NOMO-1 treated with DMSO at 0.1 percent for 48 hours (cell line): ENCODE measurements at regions not wholly inside any gene's neighbourhood (a gene's known extent, or its start where the extent isn't known, plus 50 kb on each side); places are given as distances from the start of the nearest gene placed in this dataset.
A peak's percentile ranks its signal among the peaks of the same experiment; 100 is the strongest.

Experiments used
- DNase-seq: peaks from one replicate; lab custom pipeline; 2025; ENCODE audit not compliant: unreplicated experiment; lab: John Stamatoyannopoulos, UW

DNA sequence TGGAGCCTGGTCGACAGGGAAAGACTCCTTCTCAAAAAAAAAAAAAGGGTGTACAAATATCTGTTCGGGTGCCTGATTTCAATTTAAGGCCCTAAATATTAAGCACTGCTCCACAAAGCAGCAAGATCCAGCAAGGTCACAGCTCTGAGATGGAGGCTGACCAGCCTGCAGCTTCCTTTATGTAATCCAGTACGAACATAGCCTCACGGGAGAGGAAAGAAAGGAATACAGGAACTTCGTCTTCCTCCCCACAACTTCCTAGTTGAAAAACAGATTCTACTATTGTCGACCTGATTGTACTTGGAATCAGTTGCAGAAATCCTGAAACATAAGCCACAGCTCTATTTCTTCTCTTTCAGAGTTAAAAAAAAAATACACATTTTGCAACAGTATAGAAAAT, 53.5 kb upstream of the TBC1D9 start:
- no peak for DNase-seq

DNA sequence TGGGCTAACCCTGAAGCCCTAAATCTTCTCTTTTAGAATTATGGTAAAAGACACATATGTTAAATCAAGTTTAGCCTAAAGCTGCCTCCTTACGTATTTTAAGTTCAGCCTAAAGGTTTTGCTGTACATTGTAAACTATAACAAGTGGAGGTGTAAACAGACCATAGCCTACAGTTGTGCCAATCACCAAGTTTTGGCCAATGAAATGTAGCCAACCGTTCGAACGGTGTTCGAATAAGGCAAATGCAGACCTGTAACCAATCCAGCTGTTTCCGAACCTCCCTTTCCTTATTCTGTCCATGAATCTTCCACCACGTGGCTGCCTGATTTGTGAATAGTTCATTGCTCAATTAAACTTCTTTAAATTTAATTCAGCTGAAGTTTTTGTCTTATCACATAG, 52.1 kb upstream of the TBC1D9 start:
- DNase-seq: no peak

DNA sequence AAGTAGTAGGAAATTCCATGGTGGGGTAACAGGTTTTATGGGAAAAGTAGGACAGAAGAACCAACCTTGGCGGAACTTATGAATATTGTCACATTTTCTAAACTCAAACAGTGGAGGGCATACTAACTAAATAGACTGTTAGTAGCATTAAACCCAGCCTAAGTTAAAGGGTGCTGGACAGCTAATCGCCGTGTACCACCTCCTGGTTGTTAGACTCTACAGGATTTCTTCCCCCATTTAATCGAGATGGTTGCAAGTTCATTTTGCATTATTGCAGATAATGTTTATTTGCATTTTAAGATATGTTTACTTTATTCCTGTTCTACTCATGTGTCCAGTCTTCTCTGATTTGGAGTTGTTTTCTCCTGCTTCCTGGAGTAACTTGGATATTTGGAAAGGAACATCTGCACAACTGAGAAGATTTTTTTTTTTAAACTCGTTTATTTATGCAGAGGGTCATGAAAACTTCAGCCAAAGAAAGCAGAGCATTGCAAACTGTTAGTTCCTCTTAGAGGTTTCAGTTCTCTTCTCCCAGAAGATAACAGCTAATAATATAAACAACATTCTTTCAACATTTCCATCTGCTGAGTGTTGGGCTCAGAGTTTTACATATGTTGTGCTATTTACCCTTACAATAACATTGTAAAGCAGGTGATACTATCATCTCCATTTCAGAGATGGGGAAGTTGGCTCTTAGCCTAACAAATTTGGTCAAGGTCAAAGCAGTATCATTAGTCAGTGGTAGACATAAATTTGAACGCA, 51.5 kb upstream of the TBC1D9 start:
- DNase-seq: peak; percentile 91

DNA sequence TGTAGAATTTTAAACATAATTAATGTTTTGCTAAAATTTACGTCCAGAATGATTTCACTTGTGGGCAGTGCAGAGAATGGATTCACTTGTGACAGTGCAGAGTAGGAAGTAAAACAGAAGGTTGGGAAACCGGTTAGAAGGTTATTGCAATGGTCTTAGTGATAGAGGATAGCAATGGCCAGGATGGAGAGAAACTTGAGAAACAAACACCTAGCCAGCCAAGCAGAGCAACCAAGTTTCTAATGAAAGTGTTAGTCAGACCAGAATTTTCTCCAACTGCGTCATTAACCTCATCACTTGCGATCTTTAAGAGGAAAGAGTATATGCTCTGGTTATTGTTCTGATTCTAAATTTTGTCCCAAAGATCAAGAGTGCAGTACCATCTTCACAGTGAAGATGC, 50.0 kb upstream of the TBC1D9 start:
- peak; percentile 78 for DNase-seq
